ENCODE measurements at regions not wholly inside any gene's neighbourhood (a gene's known extent, or its start where the extent isn't known, plus 50 kb on each side); places are given as distances from the start of the nearest gene placed in this dataset.

DNA sequence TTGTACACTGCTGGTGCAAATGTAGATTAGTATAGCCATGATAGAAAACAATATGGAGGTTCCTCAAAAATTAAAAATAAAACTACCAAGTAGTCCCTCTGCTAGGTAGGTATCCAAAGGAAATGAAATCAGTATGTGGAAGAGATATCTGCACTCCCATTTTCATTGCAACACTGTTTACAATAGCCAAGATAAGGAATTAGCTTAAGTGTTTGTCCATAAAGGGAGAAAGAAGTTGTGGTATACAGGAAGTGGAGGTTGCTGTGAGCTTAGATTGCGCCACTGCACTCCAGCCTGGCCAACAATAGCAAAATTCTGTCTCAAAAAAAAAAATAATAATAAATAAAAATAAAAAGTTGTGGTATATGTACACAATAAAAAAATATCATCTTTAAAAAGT lies 325.0 kb upstream of the EMCN start:
- no peak for TF ChIP-seq POLR2A (IDR thresholded peaks at IDR 0.05; ENCODE audit: borderline replicate concordance, extremely low read depth, insufficient read depth, insufficient read length)
- TF ChIP-seq POLR2AphosphoS5 (IDR thresholded peaks at IDR 0.05; ENCODE audit: low read depth, low read length) = no peak
- TF ChIP-seq SP1 (IDR thresholded peaks at IDR 0.05; ENCODE audit: low read depth) = no peak
- TF ChIP-seq EZH2phosphoT487 (IDR thresholded peaks at IDR 0.05; ENCODE audit: borderline replicate concordance) = no peak
- no peak for TF ChIP-seq RAD21 (IDR thresholded peaks at IDR 0.05; ENCODE audit: low read depth)
- no peak for TF ChIP-seq REST (IDR thresholded peaks at IDR 0.05; ENCODE audit: low read depth)
- TF ChIP-seq EGR1 (IDR thresholded peaks at IDR 0.05; ENCODE audit: low read depth) = no peak
- TF ChIP-seq CEBPB (IDR thresholded peaks at IDR 0.05; ENCODE audit: low read depth) = no peak
- no peak for TF ChIP-seq JUND (IDR thresholded peaks at IDR 0.05)
- TF ChIP-seq, protein P1, sequence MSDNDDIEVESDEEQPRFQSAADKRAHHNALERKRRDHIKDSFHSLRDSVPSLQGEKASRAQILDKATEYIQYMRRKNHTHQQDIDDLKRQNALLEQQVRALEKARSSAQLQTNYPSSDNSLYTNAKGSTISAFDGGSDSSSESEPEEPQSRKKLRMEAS (IDR thresholded peaks at IDR 0.05) = no peak
- no peak for TF ChIP-seq FOSL1 (IDR thresholded peaks at IDR 0.05; ENCODE audit: low read depth)
- TF ChIP-seq CTCF (IDR thresholded peaks at IDR 0.05 in 2 of 3, conservative IDR thresholded peaks at IDR 0.05 in 1 of 3; ENCODE audit: borderline replicate concordance in 1 of 3, insufficient read depth in 1 of 3, low read depth in 2 of 3, low read length in 2 of 3) = no peak
- no peak for TF ChIP-seq ZNF274 (IDR thresholded peaks at IDR 0.05; ENCODE audit: low read depth, low read length)
- no peak for TF ChIP-seq CBX3 (IDR thresholded peaks at IDR 0.05; ENCODE audit: low read depth)
- TF ChIP-seq ATF3 (IDR thresholded peaks at IDR 0.05) = no peak
- TF ChIP-seq EZH2 (IDR thresholded peaks at IDR 0.05) = no peak
- Histone ChIP-seq H3K27ac (ENCODE audit: low read depth, low read length) (no peak overlapping the region), H3K4me1 (ENCODE audit: control insufficient read depth in 1 of 2, insufficient read depth in 2 of 2, low read length in 2 of 2) (no peaks in the 10 kb centered on the region), H3K9me2 (ENCODE audit: insufficient read depth) (no peaks in the 10 kb centered on the region), H3K27me3 (ENCODE audit: insufficient read depth, low read length) (no peaks in the 10 kb centered on the region), H3K9me3 (ENCODE audit: control insufficient read depth in 1 of 2, insufficient read depth in 1 of 2, low read depth in 1 of 2, low read length in 2 of 2) (no peaks in the 10 kb centered on the region), H3K4me2 (ENCODE audit: low read length) (no peak overlapping the region), H2AFZ (ENCODE audit: low read depth, low read length, poor library complexity, severe bottlenecking) (no peak overlapping the region), H4K20me1 (ENCODE audit: insufficient read depth) (no peaks in the 10 kb centered on the region), H3K79me2 (ENCODE audit: insufficient read depth, low read length) (no peaks in the 10 kb centered on the region), H3K36me3 (ENCODE audit: control insufficient read depth in 1 of 2, insufficient read depth in 2 of 2, low read length in 2 of 2) (no peaks in the 10 kb centered on the region), H3K4me3 (replicated peaks in 1 of 2; ENCODE audit: low read depth in 1 of 2, low read length in 2 of 2) (no peak overlapping the region), H3K9ac (ENCODE audit: low read length) (no peak overlapping the region)
- intact Hi-C loops (cut with micrococcal nuclease) = loop anchor here (10.0 kb wide), 1 partner anchor 322 kb away; no protein-coding TSS in a partner anchor
- no peak for ATAC-seq
- no peak for DNase-seq (ENCODE audit: low read depth, low spot score)
- no TSS peak for BruUV-seq (replicated peaks)
- ChIA-PET CTCF (no interaction called here), POLR2A (no interaction called here), RAD21 (ENCODE audit: low non-redundant PET in 1 of 2, low total read pairs in 2 of 2, uncharacterized antibody in 2 of 2, unreplicated experiment in 2 of 2) (no interaction called here)
